Right lung (tissue), 2 donors: ENCODE measurements at regions not wholly inside any gene's neighbourhood (a gene's known extent, or its start where the extent isn't known, plus 50 kb on each side); places are given as distances from the start of the nearest gene placed in this dataset.
"Not testable (repeated sequence)": the region's sequence is repeated elsewhere in the genome, so short reads cannot be mapped to it uniquely, and the experiment has no call there.

Experiments used
- DNase-seq, 2 donors: peaks; one replicate each; pipeline ENCODE4 v3.0.0-alpha.2; 2013

DNA sequence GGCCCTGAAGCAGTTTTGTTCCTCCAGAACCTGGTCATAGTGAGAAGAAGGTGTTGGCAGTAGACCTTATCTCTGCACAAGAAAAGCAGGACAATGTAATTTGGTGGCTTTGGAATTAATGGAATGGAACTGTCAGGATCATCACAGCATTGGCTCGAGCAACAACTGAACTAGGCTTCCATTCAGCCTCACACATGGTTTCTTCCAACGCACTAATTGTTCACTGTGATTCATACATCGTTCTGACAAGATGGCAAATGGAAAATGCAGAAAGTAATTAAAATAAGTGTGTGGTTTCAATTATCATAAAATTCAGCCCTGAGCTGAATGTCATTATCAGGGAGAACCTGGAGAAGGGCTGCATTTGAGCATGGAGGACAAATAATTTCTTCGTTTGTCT lies 80.6 kb downstream of the MFSD1 start:
- no peak for DNase-seq

DNA sequence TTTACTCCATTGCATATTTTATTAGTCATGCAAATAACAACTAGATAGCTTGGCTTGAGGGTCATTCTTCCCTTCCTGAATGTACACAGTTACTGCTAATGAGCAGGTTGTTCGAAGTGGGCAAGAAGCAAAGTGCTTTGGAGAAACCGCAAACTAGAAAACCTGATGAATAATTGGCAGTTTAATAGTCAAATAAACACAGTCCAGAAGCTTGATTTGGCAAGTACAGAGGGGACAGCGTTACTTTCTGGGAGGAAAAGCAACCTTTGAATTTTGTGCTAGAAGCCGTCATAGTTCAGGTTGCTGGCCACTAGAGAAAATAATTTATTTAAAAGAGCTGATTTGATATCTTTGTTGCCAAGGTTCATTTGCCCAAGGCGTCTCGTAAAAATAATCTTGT lies 94.9 kb downstream of the MFSD1 start:
- DNase-seq, result no peak

DNA sequence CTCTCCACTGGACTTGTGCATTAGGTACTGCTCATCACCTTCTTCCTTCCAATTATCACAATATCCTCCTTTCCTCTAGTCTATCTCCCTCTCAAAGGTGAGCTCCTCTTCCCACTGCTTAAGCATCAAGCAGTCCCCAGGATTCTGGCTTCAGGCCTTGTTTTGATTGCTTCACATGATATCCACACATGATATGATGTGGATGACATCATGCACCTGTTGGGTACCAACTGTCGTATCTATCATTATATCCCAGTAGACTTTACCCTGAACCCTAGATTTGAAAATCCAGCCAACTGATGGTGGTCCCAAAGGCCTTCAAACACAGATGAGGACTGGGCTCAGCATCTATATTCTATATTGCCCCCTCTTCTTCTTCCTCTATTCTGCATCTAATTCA lies 104.9 kb downstream of the MFSD1 start:
- DNase-seq, result no peak

DNA sequence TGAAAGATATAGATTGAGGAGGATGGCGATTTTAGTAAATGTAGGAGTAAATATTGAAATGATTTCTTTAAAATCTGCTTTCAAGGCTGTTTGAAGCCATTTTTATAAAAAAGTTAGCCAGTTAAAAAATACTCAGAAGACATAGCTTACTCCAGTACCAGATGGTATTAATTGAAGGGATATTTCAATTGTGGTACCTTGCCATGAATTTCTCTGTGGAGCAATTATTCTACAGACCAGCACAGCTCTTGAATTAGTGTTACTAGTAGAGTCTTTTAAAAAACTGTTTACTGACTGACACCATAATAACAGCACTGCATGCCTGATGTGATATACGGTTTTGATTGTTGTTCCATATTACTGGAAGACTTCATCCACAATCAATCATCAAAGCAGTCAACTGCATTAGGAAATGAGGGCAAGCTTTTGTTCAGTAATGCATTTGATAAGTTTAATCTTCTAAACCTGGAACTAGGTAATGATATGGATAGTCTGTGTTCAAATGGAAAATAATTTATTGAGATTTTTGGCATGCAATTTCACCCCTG lies 106.4 kb downstream of the MFSD1 start:
- DNase-seq, result no peak

DNA sequence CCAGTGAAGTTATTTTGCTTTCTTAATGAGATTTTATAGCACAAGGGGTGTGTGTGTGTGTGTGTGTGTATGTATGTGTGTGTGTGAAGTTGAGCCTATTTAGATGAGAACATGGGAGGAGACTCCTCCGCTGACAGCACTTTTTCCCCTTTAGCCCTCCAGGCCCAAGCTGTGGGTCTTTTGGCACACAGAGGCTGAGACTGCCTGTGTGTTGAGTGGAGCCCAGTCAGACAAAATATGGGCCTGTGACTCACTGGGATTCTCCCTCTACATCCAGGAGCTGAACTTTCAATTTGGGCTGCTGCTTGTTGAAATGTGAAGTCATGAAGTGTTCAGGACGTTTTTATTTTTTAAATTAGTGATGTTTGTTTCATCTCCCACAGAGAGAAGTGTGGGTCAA lies 108.0 kb downstream of the MFSD1 start:
- no peak for DNase-seq

DNA sequence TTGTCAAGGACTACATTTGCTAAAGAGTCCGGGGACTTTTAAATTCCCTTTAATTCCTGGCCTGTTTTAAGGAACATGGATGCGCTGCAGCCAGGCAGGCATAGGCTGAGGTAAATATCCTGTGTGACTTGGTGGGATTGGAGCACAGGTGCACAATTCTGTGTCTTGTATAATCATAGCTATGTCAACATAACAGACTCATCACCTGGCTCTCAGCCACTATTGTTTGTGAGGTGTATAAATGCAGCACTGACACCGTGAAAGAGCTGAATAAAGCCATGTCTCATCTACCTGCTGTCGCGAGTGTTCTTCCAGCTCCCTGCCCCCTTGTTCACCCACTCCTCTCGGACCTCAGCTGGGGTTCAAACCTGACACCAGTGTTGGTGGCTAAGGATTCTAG lies 109.7 kb downstream of the MFSD1 start:
- DNase-seq, result no peak

DNA sequence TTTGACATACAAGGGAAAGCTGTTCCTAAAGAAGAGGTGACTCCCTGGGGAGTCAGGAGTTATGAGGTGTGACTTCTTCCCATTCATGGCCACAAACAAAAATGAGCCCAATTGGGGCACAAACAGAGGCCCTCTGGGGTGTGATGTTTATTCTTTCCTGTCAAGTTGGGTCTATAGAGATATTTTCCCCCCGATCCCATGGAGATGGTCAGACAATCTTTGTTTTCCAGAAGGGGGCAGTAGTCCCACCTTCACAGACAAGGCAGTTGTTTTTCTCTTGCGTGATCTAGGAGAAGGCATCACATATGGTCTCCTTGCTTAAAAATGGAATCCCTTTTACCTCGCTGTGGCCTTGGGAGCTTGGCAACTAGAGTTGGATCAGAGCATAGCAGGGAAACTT lies 110.3 kb downstream of the MFSD1 start:
- DNase-seq, result no peak

DNA sequence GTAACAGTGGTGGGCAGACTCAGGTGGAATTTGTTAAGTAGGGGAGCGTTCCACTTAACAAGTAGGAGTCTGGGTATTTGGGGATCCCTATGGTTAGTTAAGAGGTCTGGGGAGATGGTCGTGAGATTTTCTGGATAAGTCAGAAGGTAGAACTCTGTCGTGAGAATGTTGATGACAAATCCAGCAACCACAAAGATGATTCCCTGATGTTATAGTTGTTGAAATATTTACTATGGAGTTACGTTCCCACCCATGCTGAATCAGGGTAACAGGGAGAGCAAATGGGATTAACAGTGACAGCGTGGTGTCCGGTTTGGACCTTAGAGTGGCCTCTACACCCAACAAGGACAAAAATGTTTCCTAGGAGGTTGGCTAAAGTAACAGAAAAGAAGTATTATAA lies 110.8 kb downstream of the MFSD1 start:
- no peak for DNase-seq

DNA sequence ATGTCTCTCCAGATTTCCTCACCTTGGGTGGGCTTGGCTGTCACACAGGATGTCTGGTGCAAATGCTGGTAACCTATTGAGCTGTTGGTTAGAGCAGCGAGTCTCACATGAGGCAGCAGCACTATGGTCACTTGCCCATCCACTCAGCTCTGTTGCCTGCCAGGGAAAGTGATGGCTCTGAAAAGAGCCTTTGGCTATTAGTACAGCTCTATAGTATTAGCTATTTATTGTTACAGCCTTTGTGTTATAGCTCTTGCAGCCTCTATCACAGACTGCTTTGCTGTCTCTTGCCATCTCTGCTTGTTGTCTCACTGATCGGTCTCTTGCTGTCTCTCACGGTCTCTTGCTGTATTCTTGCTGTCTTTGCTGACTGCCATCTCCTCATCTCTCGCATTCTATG lies 114.3 kb downstream of the MFSD1 start:
- no peak for DNase-seq

DNA sequence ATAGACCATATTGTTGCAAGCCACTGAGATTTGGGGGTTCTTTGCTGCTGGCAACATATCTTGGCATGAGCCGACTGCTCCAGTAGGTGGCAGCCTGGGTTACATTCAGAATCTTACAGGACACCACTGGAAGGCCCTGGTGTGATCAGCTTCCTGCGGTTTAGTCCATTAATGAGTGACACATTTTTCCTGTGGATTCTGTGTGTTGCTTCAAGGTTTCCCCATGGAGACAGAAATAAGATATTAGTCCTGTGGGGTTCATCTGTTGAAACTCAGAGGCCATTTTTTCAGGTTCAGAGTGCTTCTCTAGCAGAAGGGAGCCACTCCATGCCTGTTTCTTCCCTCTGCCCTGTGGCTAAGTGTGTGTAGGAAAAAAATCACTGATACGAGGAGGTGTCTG lies 116.2 kb downstream of the MFSD1 start:
- DNase-seq, result peak; percentile 7 to 10

DNA sequence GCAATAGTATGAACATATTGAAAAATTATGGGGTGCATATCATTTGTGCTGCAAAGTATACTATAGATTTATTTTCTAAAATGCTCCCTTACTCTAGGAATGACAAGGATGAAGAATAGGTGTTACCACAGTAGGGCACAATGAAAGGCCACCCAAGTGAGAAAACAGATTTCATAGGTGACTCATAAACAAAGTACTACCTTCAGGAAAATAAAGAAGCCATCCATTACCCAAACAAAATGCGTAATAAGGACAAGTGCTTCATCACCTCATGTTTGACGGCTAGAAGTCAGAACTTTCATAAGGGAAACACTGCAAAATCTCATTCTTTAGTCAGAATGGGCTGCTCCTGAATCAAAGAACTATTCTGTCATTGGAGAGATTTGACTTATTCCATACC lies 116.6 kb downstream of the MFSD1 start:
- no peak for DNase-seq

DNA sequence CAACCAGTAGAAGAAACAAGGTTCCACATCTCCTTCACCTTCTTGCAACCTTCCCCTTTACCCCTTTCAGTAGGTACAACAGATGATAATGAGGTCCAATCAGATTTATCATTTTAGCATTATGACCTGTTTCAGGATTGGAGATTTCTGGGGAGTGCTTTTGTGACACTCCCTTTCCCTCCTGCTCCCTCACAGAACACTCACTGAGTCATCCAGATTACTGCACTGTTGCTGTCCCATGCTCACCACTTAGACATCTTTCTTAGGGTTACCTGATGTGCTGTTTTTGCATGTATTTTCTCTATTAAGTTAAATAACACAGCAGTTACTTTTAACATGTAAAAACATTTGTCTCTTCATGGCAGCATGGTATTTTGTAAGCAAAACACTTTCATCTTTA lies 118.5 kb downstream of the MFSD1 start:
- no peak for DNase-seq

DNA sequence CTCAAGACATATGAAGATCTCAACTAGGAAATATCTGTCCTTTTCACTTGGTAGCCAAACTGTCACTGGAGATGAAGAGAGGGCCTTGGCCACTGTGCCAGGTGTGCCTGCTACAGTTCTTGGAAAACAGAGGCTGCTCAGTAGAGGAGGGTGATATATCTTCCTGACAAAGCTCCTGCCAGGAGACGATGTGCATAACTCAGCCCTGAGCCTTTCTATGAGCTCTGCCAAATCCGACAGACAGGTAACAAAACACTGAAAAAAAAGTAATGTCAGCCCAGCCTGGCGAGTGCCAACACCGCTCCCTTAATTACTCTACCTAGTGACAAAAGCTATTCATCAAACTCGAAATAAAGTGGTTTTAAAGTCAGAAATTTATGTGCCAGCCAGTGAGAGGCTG lies 123.2 kb downstream of the MFSD1 start:
- no peak for DNase-seq

DNA sequence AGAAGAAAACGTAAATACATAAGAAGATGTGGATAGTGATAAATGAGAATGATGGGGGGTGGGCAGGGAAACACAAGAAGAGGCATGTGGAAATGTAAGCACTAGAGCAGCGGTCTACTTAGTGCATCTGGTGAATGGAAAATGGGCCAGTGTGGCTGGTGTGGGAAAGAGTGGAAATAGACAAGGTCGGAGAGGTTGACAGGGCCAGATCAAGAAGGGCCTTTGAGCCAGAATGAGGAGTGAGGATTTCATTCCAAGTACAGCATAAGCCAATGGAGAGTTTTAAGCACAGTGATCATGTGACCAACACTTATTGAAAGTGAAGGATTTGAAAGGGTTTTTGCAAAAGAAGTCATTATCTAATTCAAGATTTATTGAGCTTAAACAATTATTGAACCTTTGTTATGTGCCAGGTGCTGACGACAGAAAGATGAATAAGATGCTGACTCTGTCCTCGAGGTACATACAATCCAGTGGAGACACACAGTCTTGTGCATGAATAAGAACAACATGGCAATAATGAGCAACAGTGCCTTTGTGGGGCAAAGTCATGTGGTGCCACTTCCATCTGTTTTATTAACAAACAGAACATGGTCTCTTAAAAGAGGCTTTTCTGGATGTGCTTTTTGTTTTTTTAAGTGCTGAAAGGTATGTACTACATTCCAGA lies 124.1 kb downstream of the MFSD1 start:
- DNase-seq, result no peak

DNA sequence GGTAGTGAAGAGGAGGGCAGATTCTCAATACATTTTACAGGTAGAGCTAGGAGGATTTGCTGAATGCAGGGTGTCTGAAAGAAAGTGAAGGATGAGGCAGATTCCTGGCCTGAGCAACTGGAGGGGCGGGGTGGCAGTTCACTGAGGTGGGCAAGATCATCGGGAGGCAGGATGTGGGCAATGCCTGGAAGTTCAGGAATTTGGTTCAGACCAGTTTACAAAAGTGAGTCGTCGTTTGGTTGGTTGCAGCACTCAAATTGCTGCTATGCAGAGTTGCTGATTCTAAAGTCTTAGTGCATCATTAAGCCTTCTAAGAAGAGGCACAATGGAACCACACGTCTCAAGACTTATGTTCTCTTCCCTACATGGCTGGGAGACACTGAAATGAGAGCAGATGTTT lies 134.0 kb downstream of the MFSD1 start:
- no peak for DNase-seq

DNA sequence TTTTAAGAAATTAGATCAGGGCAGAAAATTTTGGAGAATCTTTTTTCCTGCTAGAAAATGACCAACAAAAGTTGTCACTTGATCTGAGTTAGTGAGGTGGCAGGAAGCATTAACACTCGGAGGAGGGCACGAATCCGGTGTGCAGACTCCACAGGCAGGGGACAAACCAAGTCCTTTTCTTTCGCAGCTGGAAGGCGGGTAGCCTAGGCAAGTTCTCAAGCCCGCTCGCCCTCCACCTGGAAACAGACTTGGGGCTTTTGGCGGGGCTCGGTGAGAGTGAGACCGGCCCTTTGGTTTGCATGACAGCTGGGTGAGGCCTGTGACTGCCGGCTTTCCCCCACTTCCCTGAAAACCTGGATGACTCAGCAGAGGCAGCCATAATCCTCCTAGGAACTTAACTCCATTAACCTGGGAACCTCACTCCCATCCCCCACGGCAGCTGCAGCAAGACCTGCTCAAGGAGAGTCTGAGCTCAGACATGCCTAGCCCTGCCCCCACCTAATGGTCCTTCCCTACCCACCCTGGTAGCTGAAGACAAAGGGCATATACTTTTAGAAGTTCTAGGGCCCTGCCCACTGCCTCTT lies 134.8 kb downstream of the MFSD1 start:
- no peak for DNase-seq

DNA sequence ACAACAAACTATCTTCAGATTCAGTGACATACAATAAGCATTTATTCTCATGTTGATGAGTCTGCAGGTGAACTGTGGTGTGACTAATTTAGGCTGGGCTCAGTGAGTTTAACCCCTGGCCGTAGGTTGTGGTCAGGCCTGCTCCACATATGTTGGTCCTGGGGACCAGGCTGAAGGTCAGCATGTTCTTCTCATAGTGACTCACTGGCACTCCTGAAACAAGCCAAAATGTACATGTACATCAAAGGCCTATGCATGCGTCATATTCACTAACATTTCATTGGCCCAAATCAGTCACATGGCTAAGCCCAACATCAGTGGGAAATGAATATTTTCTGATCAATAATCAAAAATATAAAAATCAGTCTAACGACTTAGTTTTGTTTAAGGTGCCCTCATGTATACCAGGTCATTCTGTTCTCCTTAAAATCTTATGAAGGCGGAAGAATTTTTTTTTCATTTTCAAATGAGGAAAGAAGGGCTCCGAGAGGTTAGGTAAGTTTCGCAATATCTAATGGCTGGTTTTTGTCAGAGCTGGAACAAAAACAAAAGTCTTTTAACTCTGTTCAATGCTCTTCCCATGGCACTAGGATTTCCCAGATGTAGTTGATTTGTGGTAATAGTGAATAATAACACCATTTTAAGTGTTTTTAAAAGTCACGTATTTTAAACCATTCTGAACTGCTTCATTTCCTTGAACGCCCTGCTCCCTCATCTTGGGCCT lies 148.5 kb downstream of the MFSD1 start:
- DNase-seq, result no peak

DNA sequence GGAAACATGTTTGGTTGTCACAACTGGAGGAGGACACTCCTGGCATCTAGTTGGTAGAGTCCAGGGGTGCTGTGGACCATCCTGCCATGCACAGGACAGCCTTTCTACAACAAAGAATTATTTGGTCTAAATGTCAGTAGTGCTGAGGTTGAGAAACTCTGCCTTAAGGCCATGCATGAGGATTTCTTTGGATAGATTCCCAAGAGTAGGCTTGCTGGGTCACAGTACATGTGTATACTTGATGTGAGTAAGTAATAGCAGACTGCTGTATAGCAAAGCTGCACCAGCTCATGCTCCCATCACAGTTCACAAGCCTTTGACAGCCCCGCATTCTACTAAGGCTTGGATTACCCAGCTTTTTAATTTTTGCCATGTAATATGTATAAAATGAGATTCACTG lies 151.3 kb downstream of the MFSD1 start:
- DNase-seq, result no peak

DNA sequence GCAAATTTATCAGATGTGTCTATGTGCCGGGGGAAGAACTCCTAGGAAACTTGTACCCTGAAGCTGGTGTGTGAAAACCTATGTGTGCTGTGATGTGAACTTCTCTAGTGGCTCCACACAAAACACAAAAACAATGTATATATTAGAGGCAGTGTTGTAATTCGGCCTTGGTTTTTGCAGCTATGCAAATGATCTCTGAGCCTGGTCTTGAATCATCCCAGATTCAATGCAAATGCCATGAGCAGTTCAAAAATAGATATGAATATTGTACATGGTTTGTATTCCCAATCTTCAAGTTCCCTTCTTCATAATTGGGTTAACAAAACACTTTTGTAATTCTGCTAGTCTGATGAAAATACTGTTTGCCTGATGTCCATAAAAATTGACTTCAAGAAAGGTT lies 152.6 kb downstream of the MFSD1 start:
- no peak for DNase-seq

DNA sequence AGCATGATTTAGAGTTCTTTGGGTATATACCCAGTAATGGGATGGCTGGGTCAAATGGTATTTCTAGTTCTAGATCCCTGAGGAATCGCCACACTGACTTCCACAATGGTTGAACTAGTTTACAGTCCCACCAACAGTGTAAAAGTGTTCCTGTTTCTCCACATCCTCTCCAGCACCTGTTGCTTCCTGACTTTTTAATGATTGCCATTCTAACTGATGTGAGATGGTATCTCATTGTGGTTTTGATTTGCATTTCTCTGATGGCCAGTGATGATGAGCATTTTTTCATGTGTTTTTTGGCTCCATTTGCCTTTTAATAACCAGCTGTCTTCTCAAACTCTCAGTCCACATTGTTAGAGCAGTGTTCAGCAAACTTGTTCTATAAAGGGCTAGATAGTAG lies 155.9 kb downstream of the MFSD1 start:
- not testable (repeated sequence) for DNase-seq

DNA sequence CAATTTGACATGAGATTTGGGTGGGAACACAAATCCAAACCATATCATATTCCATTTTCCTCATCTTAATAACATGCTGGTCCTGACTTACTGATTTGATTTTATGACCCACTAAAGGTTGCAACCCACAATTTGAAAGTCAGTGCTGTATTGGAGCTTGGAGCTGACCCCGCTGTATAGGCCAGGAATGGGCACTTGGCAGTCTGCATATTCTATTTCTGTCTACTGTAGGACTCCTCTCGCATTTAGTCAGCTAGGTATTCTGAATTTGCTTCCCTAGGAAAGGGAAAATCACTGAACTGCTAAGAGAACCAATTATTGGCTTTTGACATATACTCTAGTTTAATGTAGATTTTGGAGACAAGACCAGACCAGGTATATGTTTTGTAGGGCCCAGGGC lies 157.0 kb downstream of the MFSD1 start:
- DNase-seq, result no peak

DNA sequence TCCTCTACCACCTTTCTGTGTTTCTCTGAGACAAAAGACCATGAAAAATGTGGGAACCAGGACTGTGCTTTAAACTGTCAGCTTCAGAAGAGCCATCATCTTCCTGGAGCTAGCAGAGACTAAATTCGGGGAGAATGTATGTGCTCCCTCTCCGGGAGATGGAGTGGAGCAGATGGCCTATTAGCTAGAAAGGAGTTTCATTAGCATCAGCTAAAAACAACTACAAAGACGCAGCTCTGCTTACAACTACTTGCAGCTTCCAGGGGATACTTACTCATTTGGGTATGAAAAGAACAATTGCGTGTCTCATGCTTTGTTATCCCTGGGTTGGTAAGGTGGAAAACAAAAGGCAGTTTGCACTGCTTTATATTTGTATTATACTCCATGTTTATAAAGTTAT lies 159.6 kb downstream of the MFSD1 start:
- no peak for DNase-seq

DNA sequence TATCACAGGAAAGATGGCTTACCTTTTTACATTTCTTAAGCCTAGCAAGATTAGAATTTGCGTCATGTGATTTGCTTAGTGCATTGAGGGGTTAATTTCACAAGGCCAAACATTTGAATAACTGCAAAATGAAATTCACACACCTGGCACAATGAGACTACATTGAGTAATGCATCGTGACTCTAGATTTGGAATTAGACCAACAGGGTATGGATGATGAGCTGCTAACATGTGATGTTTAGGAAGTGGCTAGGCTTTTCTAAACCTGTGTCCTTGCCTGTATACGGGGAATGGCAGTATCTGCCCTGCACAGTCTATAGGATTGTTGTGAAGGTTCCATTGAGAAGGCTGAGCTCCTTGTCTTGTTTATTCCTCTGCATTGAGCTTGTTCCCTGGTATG lies 160.1 kb downstream of the MFSD1 start:
- no peak for DNase-seq
